ENCODE measurements at regions not wholly inside any gene's neighbourhood (a gene's known extent, or its start where the extent isn't known, plus 50 kb on each side); places are given as distances from the start of the nearest gene placed in this dataset.

GRCh38 chr2:198698230-198698629 lies 759.5 kb downstream of the SATB2 start:
- Histone ChIP-seq H2AK5ac (ENCODE audit: low read depth, low read length) (no peak overlapping the region), H3K4ac (ENCODE audit: low read length) (no peak overlapping the region), H3K4me3 (ENCODE audit: low read length in 2 of 2) (no peak overlapping the region), H3K36me3 (replicated peaks in 1 of 2; ENCODE audit: control insufficient read depth in 2 of 2, insufficient read depth in 2 of 2, low read length in 2 of 2) (no peaks in the 10 kb centered on the region), H2BK15ac (ENCODE audit: low read length) (no peak overlapping the region), H4K91ac (ENCODE audit: low read depth, low read length, poor library complexity) (no peak overlapping the region), H3K9me3 (replicated peaks in 1 of 2; ENCODE audit: control insufficient read depth in 2 of 2, insufficient read depth in 1 of 2, low read depth in 1 of 2, low read length in 2 of 2) (no peaks in the 10 kb centered on the region), H3K79me1 (ENCODE audit: low read depth, low read length) (no peaks in the 10 kb centered on the region), H2BK12ac (ENCODE audit: low read length) (no peak overlapping the region), H3K4me2 (ENCODE audit: insufficient read depth, low read length, poor library complexity, severe bottlenecking) (no peak overlapping the region), H3K18ac (ENCODE audit: low read length) (no peak overlapping the region), H3K9ac (ENCODE audit: low read depth, low read length, poor library complexity) (no peak overlapping the region), H2AFZ (ENCODE audit: low read length) (no peak overlapping the region), H2BK5ac (ENCODE audit: low read length) (no peak overlapping the region), H4K8ac (ENCODE audit: low read depth, low read length) (no peak overlapping the region), H3K27ac (replicated peaks; ENCODE audit: low read length) (no peak overlapping the region), H2BK120ac (ENCODE audit: low read depth, low read length) (no peak overlapping the region), H3K14ac (ENCODE audit: low read length) (no peak overlapping the region), H3K27me3 (ENCODE audit: control insufficient read depth in 3 of 3, insufficient read depth in 3 of 3, low read depth in 1 of 3, low read length in 3 of 3) (no peaks in the 10 kb centered on the region), H3K4me1 (ENCODE audit: control insufficient read depth in 2 of 2, insufficient read depth in 1 of 2, low read depth in 1 of 2, low read length in 2 of 2) (peaks cover 0 to 4% of the 10 kb centered on the region in 2 donors), H3K23ac (ENCODE audit: low read depth, low read length, poor library complexity) (no peak overlapping the region)
- DNase-seq (ENCODE audit: low spot score): no peak

- no peak overlapping the region for H2AFZ ChIP-seq (ENCODE audit: low read length)
- no peak overlapping the region for H3K23ac ChIP-seq (ENCODE audit: low read depth, low read length, poor library complexity)
- no peak overlapping the region for H2BK5ac ChIP-seq (ENCODE audit: low read length)
- H3K27ac ChIP-seq (replicated peaks; ENCODE audit: low read length): no peak overlapping the region
- no peak overlapping the region for H2BK12ac ChIP-seq (ENCODE audit: low read length)
- H3K9ac ChIP-seq (ENCODE audit: low read depth, low read length, poor library complexity): no peak overlapping the region
- H4K8ac ChIP-seq (ENCODE audit: low read depth, low read length): no peak overlapping the region
- H3K18ac ChIP-seq (ENCODE audit: low read length): no peak overlapping the region
- no peak overlapping the region for H3K14ac ChIP-seq (ENCODE audit: low read length)
- H2BK120ac ChIP-seq (ENCODE audit: low read depth, low read length): no peak overlapping the region
- H3K4me1 ChIP-seq (ENCODE audit: control insufficient read depth in 2 of 2, insufficient read depth in 1 of 2, low read depth in 1 of 2, low read length in 2 of 2): peaks cover 0 to 6% of the 10 kb centered on the region in 2 donors
- H2AK5ac ChIP-seq (ENCODE audit: low read depth, low read length): no peak overlapping the region
- H3K79me1 ChIP-seq (ENCODE audit: low read depth, low read length): no peaks in the 10 kb centered on the region
- H2BK15ac ChIP-seq (ENCODE audit: low read length): no peak overlapping the region
- H4K91ac ChIP-seq (ENCODE audit: low read depth, low read length, poor library complexity): no peak overlapping the region
- H3K27me3 ChIP-seq (ENCODE audit: control insufficient read depth in 3 of 3, insufficient read depth in 3 of 3, low read depth in 1 of 3, low read length in 3 of 3): no peaks in the 10 kb centered on the region
- no peak for DNase-seq (ENCODE audit: low spot score)
- H3K4me2 ChIP-seq (ENCODE audit: insufficient read depth, low read length, poor library complexity, severe bottlenecking): no peak overlapping the region
- no peak overlapping the region for H3K4ac ChIP-seq (ENCODE audit: low read length)
- no peak overlapping the region for H3K4me3 ChIP-seq (ENCODE audit: low read length in 2 of 2)
- H3K9me3 ChIP-seq (replicated peaks in 1 of 2; ENCODE audit: control insufficient read depth in 2 of 2, insufficient read depth in 1 of 2, low read depth in 1 of 2, low read length in 2 of 2): no peaks in the 10 kb centered on the region
- no peaks in the 10 kb centered on the region for H3K36me3 ChIP-seq (replicated peaks in 1 of 2; ENCODE audit: control insufficient read depth in 2 of 2, insufficient read depth in 2 of 2, low read length in 2 of 2)
Observed at GRCh38 chr2:198697794-198698193, 759.9 kb downstream of the SATB2 start.

DNA sequence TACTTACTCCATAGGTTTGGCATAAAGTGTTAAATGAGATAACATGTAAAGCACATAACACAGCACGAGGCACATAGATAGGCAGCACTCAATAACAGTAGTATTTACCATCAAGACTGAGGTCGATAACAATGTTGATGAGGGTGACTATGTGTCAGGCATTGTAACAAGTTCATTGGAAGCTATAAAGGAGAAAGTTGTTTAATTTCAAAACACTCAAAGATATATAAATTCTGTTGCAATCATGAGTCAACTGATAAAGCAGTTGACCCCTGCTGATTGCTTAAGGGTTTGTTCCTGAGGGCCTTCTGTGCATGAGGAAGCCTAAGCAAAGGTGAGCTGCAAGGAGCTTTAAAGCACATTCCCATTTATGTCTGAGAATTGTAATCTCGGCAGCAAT lies 760.5 kb downstream of the SATB2 start:
- Histone ChIP-seq H3K79me1 (ENCODE audit: low read depth, low read length) (no peaks in the 10 kb centered on the region), H3K18ac (ENCODE audit: low read length) (no peak overlapping the region), H2BK15ac (ENCODE audit: low read length) (no peak overlapping the region), H3K27me3 (ENCODE audit: control insufficient read depth in 3 of 3, insufficient read depth in 3 of 3, low read depth in 1 of 3, low read length in 3 of 3) (peaks cover 0 to 2% (median 0%) of the 10 kb centered on the region in 3 experiments), H3K14ac (ENCODE audit: low read length) (no peak overlapping the region), H3K4me2 (ENCODE audit: insufficient read depth, low read length, poor library complexity, severe bottlenecking) (no peak overlapping the region), H3K23ac (ENCODE audit: low read depth, low read length, poor library complexity) (no peak overlapping the region), H3K36me3 (replicated peaks in 1 of 2; ENCODE audit: control insufficient read depth in 2 of 2, insufficient read depth in 2 of 2, low read length in 2 of 2) (no peaks in the 10 kb centered on the region), H3K9me3 (replicated peaks in 1 of 2; ENCODE audit: control insufficient read depth in 2 of 2, insufficient read depth in 1 of 2, low read depth in 1 of 2, low read length in 2 of 2) (no peaks in the 10 kb centered on the region), H2BK120ac (ENCODE audit: low read depth, low read length) (no peak overlapping the region), H3K4me3 (ENCODE audit: low read length in 2 of 2) (no peak overlapping the region), H3K9ac (ENCODE audit: low read depth, low read length, poor library complexity) (no peak overlapping the region), H4K8ac (ENCODE audit: low read depth, low read length) (no peak overlapping the region), H2BK12ac (ENCODE audit: low read length) (no peak overlapping the region), H3K4ac (ENCODE audit: low read length) (no peak overlapping the region), H3K4me1 (ENCODE audit: control insufficient read depth in 2 of 2, insufficient read depth in 1 of 2, low read depth in 1 of 2, low read length in 2 of 2) (peaks cover 0 to 6% of the 10 kb centered on the region in 2 donors), H2AFZ (ENCODE audit: low read length) (no peak overlapping the region), H2AK5ac (ENCODE audit: low read depth, low read length) (no peak overlapping the region), H4K91ac (ENCODE audit: low read depth, low read length, poor library complexity) (no peak overlapping the region), H3K27ac (replicated peaks; ENCODE audit: low read length) (no peak overlapping the region), H2BK5ac (ENCODE audit: low read length) (no peak overlapping the region)
- no CpG with 5 or more reads among the region's 3 CpGs for WGBS, 2 donors (ENCODE audit: extremely low coverage in 2 of 2, insufficient read length in 2 of 2, insufficient replicate concordance in 1 of 2)
- DNase-seq (ENCODE audit: low spot score): no peak

DNA sequence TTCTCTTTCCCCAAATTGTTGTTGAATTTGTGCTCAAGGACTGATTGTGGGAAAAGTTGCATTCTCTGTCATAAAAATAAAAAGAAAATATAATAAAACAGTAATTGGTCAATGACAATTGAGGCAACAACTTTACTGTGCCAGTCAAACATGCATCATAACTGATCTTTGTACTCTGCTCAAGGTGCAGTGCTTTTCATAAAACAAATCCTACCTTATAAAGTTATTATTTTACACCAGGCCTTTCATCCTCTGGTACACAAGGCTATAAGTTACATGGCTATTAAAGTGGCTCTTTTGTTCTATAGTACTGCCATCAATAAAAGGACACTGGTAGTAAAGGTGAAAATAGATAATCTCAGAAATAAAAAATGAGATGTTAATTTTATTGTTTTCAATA lies 761.9 kb downstream of the SATB2 start:
- Histone ChIP-seq H3K36me3 (replicated peaks in 1 of 2; ENCODE audit: control insufficient read depth in 2 of 2, insufficient read depth in 2 of 2, low read length in 2 of 2) (no peaks in the 10 kb centered on the region), H3K23ac (ENCODE audit: low read depth, low read length, poor library complexity) (no peak overlapping the region), H3K4me3 (ENCODE audit: low read length in 2 of 2) (no peak overlapping the region), H3K18ac (ENCODE audit: low read length) (no peak overlapping the region), H4K8ac (ENCODE audit: low read depth, low read length) (no peak overlapping the region), H3K27ac (replicated peaks; ENCODE audit: low read length) (no peak overlapping the region), H2BK5ac (ENCODE audit: low read length) (no peak overlapping the region), H3K9ac (ENCODE audit: low read depth, low read length, poor library complexity) (no peak overlapping the region), H2BK12ac (ENCODE audit: low read length) (no peak overlapping the region), H2AK5ac (ENCODE audit: low read depth, low read length) (no peak overlapping the region), H3K4ac (ENCODE audit: low read length) (no peak overlapping the region), H4K91ac (ENCODE audit: low read depth, low read length, poor library complexity) (no peak overlapping the region), H2AFZ (ENCODE audit: low read length) (no peak overlapping the region), H3K4me1 (ENCODE audit: control insufficient read depth in 2 of 2, insufficient read depth in 1 of 2, low read depth in 1 of 2, low read length in 2 of 2) (peaks cover 0 to 6% of the 10 kb centered on the region in 2 donors), H3K4me2 (ENCODE audit: insufficient read depth, low read length, poor library complexity, severe bottlenecking) (no peak overlapping the region), H3K14ac (ENCODE audit: low read length) (no peak overlapping the region), H3K79me1 (ENCODE audit: low read depth, low read length) (no peaks in the 10 kb centered on the region), H3K27me3 (ENCODE audit: control insufficient read depth in 3 of 3, insufficient read depth in 3 of 3, low read depth in 1 of 3, low read length in 3 of 3) (peaks cover 0 to 3% (median 0%) of the 10 kb centered on the region in 3 experiments), H3K9me3 (replicated peaks in 1 of 2; ENCODE audit: control insufficient read depth in 2 of 2, insufficient read depth in 1 of 2, low read depth in 1 of 2, low read length in 2 of 2) (no peaks in the 10 kb centered on the region), H2BK15ac (ENCODE audit: low read length) (no peak overlapping the region), H2BK120ac (ENCODE audit: low read depth, low read length) (no peak overlapping the region)
- no peak for DNase-seq (ENCODE audit: low spot score)
